ENCODE measurements at regions not wholly inside any gene's neighbourhood (a gene's known extent, or its start where the extent isn't known, plus 50 kb on each side); places are given as distances from the start of the nearest gene placed in this dataset.

DNA sequence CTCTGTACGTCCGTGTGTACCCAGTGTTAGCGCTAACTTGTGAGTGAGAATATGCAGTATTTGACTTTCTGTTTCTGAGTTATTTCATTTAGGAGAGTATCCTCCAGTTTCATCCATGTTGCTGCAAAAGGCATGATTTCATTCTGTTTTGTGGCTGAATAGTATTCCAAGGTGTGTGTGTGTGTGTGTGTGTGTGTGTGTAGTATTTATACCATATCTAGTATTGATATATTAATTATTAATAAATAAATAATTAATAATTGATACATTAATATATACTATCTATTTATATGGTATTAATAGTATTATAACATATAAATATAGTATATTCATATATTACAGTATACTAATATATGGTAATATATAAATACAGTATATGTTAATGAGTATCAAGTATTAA lies 101.8 kb upstream of the CCND2 start:
- no peaks in the 10 kb centered on the region for H3K27me3 ChIP-seq (ENCODE audit: control insufficient read depth, insufficient read depth, low read length)
- H3K4me1 ChIP-seq (ENCODE audit: control insufficient read depth, insufficient read depth, low read length), result no peaks in the 10 kb centered on the region
- no peak overlapping the region for H3K4me3 ChIP-seq (ENCODE audit: low read length)
- H3K9me3 ChIP-seq (ENCODE audit: control insufficient read depth, low read depth, low read length), result no peaks in the 10 kb centered on the region
- H3K36me3 ChIP-seq (ENCODE audit: control insufficient read depth, insufficient read depth, low read length), result no peaks in the 10 kb centered on the region
- no peak for DNase-seq
- no peak overlapping the region for H3K27ac ChIP-seq (ENCODE audit: low read length)
- no CpG with 5 or more reads among the region's 3 CpGs for WGBS (ENCODE audit: insufficient coverage, low lambda C conversion rate)

- Histone ChIP-seq H3K27ac (ENCODE audit: low read length) (no peak overlapping the region), H3K4me1 (ENCODE audit: control insufficient read depth, insufficient read depth, low read length) (peaks cover 4% of the 10 kb centered on the region), H3K36me3 (ENCODE audit: control insufficient read depth, insufficient read depth, low read length) (no peaks in the 10 kb centered on the region), H3K4me3 (ENCODE audit: low read length) (no peak overlapping the region), H3K27me3 (ENCODE audit: control insufficient read depth, insufficient read depth, low read length) (no peaks in the 10 kb centered on the region), H3K9me3 (ENCODE audit: control insufficient read depth, low read depth, low read length) (no peaks in the 10 kb centered on the region)
- WGBS (ENCODE audit: insufficient coverage, low lambda C conversion rate), result 100% methylated on average over 1 of the region's 4 CpGs
- no peak for DNase-seq
Observed at GRCh38 chr12:4169959-4170358, 103.6 kb upstream of the CCND2 start.

GRCh38 chr12:4169531-4169930 lies 104.0 kb upstream of the CCND2 start:
- 93% methylated on average over 5 of the region's 5 CpGs for WGBS (ENCODE audit: insufficient coverage, low lambda C conversion rate)
- no peak for DNase-seq
- H3K4me3 ChIP-seq (ENCODE audit: low read length), result no peak overlapping the region
- no peaks in the 10 kb centered on the region for H3K9me3 ChIP-seq (ENCODE audit: control insufficient read depth, low read depth, low read length)
- H3K4me1 ChIP-seq (ENCODE audit: control insufficient read depth, insufficient read depth, low read length), result peaks cover 6% of the 10 kb centered on the region
- no peaks in the 10 kb centered on the region for H3K36me3 ChIP-seq (ENCODE audit: control insufficient read depth, insufficient read depth, low read length)
- no peak overlapping the region for H3K27ac ChIP-seq (ENCODE audit: low read length)
- no peaks in the 10 kb centered on the region for H3K27me3 ChIP-seq (ENCODE audit: control insufficient read depth, insufficient read depth, low read length)

- H3K9me3 ChIP-seq (ENCODE audit: control insufficient read depth, low read depth, low read length), result no peaks in the 10 kb centered on the region
- 92% methylated on average over 2 of the region's 6 CpGs for WGBS (ENCODE audit: insufficient coverage, low lambda C conversion rate)
- no peak overlapping the region for H3K4me3 ChIP-seq (ENCODE audit: low read length)
- H3K27ac ChIP-seq (ENCODE audit: low read length), result no peak overlapping the region
- H3K4me1 ChIP-seq (ENCODE audit: control insufficient read depth, insufficient read depth, low read length), result peaks cover 10% of the 10 kb centered on the region
- no peaks in the 10 kb centered on the region for H3K36me3 ChIP-seq (ENCODE audit: control insufficient read depth, insufficient read depth, low read length)
- peaks cover 4% of the 10 kb centered on the region for H3K27me3 ChIP-seq (ENCODE audit: control insufficient read depth, insufficient read depth, low read length)
- no peak for DNase-seq
Observed at GRCh38 chr12:4168036-4168435, 105.5 kb upstream of the CCND2 start.

DNA sequence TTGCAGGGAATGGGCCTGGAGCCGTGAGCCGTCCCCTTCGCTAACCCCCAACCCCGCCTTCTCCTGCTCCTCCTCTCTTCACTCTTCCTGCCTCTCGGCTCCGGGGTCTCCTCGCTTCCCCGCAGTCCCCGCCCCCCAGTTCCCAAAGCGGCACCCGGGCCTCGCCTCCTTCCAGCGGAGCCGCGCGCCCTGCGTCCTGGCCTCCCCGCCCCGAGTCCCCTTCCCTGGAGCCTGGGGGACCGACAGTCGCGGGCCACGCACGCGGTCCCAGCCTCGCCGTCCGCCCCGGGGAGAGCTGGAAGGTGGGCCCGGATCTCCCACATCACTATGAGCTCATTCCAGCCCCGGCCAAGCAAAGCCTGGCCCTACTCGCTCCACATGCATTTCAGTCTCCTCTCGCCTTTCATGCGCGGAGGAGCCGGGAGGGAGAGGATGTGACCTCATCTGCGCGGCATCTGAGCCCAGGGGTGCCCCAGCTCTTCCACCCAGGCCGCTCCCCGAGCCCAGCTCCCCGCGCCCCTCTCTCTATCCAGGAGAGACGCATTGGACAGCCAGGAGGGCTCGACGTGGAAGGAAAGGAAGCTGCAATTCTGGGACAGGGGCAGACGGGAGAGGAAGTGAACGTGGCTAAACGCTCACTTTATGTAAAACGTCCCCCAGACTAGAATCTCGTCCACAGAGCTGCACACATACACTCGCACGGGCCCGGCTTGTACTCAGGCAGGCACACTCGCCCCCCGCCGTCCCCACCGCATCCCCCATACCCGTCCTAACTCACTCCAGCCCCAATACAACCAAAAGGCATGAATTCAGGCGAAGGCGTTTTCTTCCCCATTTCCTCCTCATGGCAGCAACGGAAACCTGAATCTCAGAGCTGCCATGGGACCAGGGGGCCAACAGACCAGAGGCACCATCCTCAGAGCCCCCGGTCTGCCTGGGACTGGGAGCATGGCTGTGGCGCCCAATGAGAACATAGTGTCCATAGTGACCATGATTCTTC lies 108.7 kb upstream of the CCND2 start:
- peak overlapping the region; percentile 66 for H3K27ac ChIP-seq (ENCODE audit: low read length)
- H3K4me1 ChIP-seq (ENCODE audit: control insufficient read depth, insufficient read depth, low read length), result peaks cover 10% of the 10 kb centered on the region
- peak; percentile 62 to 89 for DNase-seq
- no peaks in the 10 kb centered on the region for H3K9me3 ChIP-seq (ENCODE audit: control insufficient read depth, low read depth, low read length)
- peaks cover 4% of the 10 kb centered on the region for H3K27me3 ChIP-seq (ENCODE audit: control insufficient read depth, insufficient read depth, low read length)
- 26% methylated on average over 4 of the region's 63 CpGs for WGBS (ENCODE audit: insufficient coverage, low lambda C conversion rate)
- no peaks in the 10 kb centered on the region for H3K36me3 ChIP-seq (ENCODE audit: control insufficient read depth, insufficient read depth, low read length)
- peak overlapping the region; percentile 33 for H3K4me3 ChIP-seq (ENCODE audit: low read length)

- 36% methylated on average over 9 of the region's 12 CpGs for WGBS (ENCODE audit: insufficient coverage, low lambda C conversion rate)
- peaks cover 10% of the 10 kb centered on the region for H3K4me1 ChIP-seq (ENCODE audit: control insufficient read depth, insufficient read depth, low read length)
- H3K27me3 ChIP-seq (ENCODE audit: control insufficient read depth, insufficient read depth, low read length), result peaks cover 4% of the 10 kb centered on the region
- H3K9me3 ChIP-seq (ENCODE audit: control insufficient read depth, low read depth, low read length), result no peaks in the 10 kb centered on the region
- peak overlapping the region; percentile 66 for H3K27ac ChIP-seq (ENCODE audit: low read length)
- no peak for DNase-seq
- no peaks in the 10 kb centered on the region for H3K36me3 ChIP-seq (ENCODE audit: control insufficient read depth, insufficient read depth, low read length)
- H3K4me3 ChIP-seq (ENCODE audit: low read length), result peak overlapping the region; percentile 33
Observed at GRCh38 chr12:4164188-4164558, 109.4 kb upstream of the CCND2 start.

DNA sequence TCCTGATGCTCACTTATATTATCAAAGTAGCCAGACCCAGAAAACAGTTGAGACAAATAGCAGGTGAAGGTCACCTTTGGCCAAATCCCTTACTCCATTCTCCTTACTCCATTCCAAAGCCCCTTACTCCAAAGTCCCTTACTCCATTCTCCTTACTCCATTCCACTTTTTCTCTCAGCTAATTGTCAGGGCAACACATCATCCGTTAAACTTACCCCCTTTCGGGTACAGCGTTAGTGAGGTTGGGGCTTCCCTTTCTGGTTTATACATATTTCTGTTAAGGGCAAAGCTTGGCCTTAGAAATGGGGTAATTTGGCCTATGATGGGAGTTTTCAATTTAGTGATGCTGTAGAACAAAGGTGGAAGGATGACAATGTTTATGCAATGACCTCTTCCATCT lies 111.8 kb upstream of the CCND2 start:
- no peaks in the 10 kb centered on the region for H3K36me3 ChIP-seq (ENCODE audit: control insufficient read depth, insufficient read depth, low read length)
- no peaks in the 10 kb centered on the region for H3K9me3 ChIP-seq (ENCODE audit: control insufficient read depth, low read depth, low read length)
- H3K4me1 ChIP-seq (ENCODE audit: control insufficient read depth, insufficient read depth, low read length), result peaks cover 10% of the 10 kb centered on the region
- DNase-seq, result no peak
- no peak overlapping the region for H3K27ac ChIP-seq (ENCODE audit: low read length)
- WGBS (ENCODE audit: insufficient coverage, low lambda C conversion rate), result no CpG with 5 or more reads among the region's 3 CpGs
- peaks cover 4% of the 10 kb centered on the region for H3K27me3 ChIP-seq (ENCODE audit: control insufficient read depth, insufficient read depth, low read length)
- no peak overlapping the region for H3K4me3 ChIP-seq (ENCODE audit: low read length)

- peaks cover 4% of the 10 kb centered on the region for H3K27me3 ChIP-seq (ENCODE audit: control insufficient read depth, insufficient read depth, low read length)
- DNase-seq, result no peak
- H3K9me3 ChIP-seq (ENCODE audit: control insufficient read depth, low read depth, low read length), result no peaks in the 10 kb centered on the region
- no peaks in the 10 kb centered on the region for H3K36me3 ChIP-seq (ENCODE audit: control insufficient read depth, insufficient read depth, low read length)
- no CpG with 5 or more reads among the region's 2 CpGs for WGBS (ENCODE audit: insufficient coverage, low lambda C conversion rate)
- H3K4me1 ChIP-seq (ENCODE audit: control insufficient read depth, insufficient read depth, low read length), result peaks cover 10% of the 10 kb centered on the region
- H3K4me3 ChIP-seq (ENCODE audit: low read length), result no peak overlapping the region
- H3K27ac ChIP-seq (ENCODE audit: low read length), result no peak overlapping the region
Observed at GRCh38 chr12:4160314-4161040, 113.1 kb upstream of the CCND2 start.

GRCh38 chr12:4159851-4160250 lies 113.7 kb upstream of the CCND2 start:
- H3K27me3 ChIP-seq (ENCODE audit: control insufficient read depth, insufficient read depth, low read length), result peaks cover 4% of the 10 kb centered on the region
- H3K27ac ChIP-seq (ENCODE audit: low read length), result no peak overlapping the region
- no peak for DNase-seq
- no peaks in the 10 kb centered on the region for H3K36me3 ChIP-seq (ENCODE audit: control insufficient read depth, insufficient read depth, low read length)
- no CpG with 5 or more reads among the region's 2 CpGs for WGBS (ENCODE audit: insufficient coverage, low lambda C conversion rate)
- H3K4me3 ChIP-seq (ENCODE audit: low read length), result no peak overlapping the region
- H3K4me1 ChIP-seq (ENCODE audit: control insufficient read depth, insufficient read depth, low read length), result peaks cover 5% of the 10 kb centered on the region
- no peaks in the 10 kb centered on the region for H3K9me3 ChIP-seq (ENCODE audit: control insufficient read depth, low read depth, low read length)

DNA sequence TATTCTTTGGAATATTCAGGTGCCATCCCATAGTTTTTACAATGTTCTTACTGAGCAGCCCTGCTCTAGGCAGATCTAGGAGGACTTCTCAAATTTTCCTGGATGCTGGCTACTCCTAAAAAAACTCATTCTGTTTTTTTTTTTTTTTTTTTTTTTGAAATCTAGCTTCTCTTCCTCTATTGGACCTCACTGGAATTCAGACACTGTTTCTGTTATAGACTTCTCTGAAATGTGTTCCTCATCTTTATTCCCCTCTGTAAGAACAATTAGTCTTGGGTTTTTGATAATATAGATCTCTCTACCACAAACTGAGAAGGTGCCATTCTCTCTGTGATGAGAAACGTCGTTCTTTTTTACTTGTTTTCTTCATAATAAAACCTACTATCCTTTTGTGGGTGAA lies 115.3 kb upstream of the CCND2 start:
- H3K27me3 ChIP-seq (ENCODE audit: control insufficient read depth, insufficient read depth, low read length), result no peaks in the 10 kb centered on the region
- 100% methylated on average over 1 of the region's 2 CpGs for WGBS (ENCODE audit: insufficient coverage, low lambda C conversion rate)
- H3K4me3 ChIP-seq (ENCODE audit: low read length), result no peak overlapping the region

More for the DNA sequence above, 115.3 kb upstream of the CCND2 start:
- no peak for DNase-seq
- H3K36me3 ChIP-seq (ENCODE audit: control insufficient read depth, insufficient read depth, low read length), result no peaks in the 10 kb centered on the region
- no peak overlapping the region for H3K27ac ChIP-seq (ENCODE audit: low read length)
- no peaks in the 10 kb centered on the region for H3K4me1 ChIP-seq (ENCODE audit: control insufficient read depth, insufficient read depth, low read length)
- no peaks in the 10 kb centered on the region for H3K9me3 ChIP-seq (ENCODE audit: control insufficient read depth, low read depth, low read length)
